Heart right ventricle (tissue), 16 donors: ENCODE measurements at regions not wholly inside any gene's neighbourhood (a gene's known extent, or its start where the extent isn't known, plus 50 kb on each side); places are given as distances from the start of the nearest gene placed in this dataset.

Source experiments
- ATAC-seq, 8 donors: fragments of 200-7000 bp; cut with Tn5 transposase; one replicate each; pipeline ENCODE4 v1.9.1; 2020; ENCODE audit warnings: mild to moderate bottlenecking in 8 of 8, moderate library complexity in 8 of 8, moderate number of reproducible peaks in 1 of 8
- DNase-seq, 2 donors: peaks; one replicate each; pipeline ENCODE4 v3.0.0-alpha.2; 2020
- H3K27ac ChIP-seq, 10 donors: fragments of 200-600 bp; sonication (generic) in 2 of 10; one replicate each; pipeline versions ENCODE4 v1.5.0 to v1.8.0; 2020 to 2022; ENCODE audit warnings: mild to moderate bottlenecking in 3 of 10
- H3K27me3 ChIP-seq, 7 donors: fragments of 200-600 bp; one replicate each; pipeline ENCODE4 v1.8.0; 2021 to 2022; ENCODE audit warnings: mild to moderate bottlenecking in 2 of 7
- H3K36me3 ChIP-seq, 9 donors: fragments of 200-600 bp; sonication (generic) in 1 of 9; one replicate each; pipeline versions ENCODE4 v1.5.0 to v1.8.0; 2020 to 2022; ENCODE audit warnings: mild to moderate bottlenecking in 2 of 9
- H3K4me1 ChIP-seq, 9 donors: fragments of 200-600 bp; sonication (generic) in 1 of 9; one replicate each; pipeline versions ENCODE4 v1.5.0 to v1.8.0; 2020 to 2022; ENCODE audit warnings: mild to moderate bottlenecking in 4 of 9
- H3K4me3 ChIP-seq, 10 donors: fragments of 200-600 bp; sonication (generic) in 2 of 10; one replicate each; pipeline versions ENCODE4 v1.5.0 to v1.8.0; 2020 to 2022; ENCODE audit warnings: mild to moderate bottlenecking in 7 of 10, moderate library complexity in 2 of 10
- H3K9me3 ChIP-seq, 11 donors: fragments of 200-600 bp in 10 of 11; sonication (generic) in 2 of 11; one replicate each; pipeline versions ENCODE4 v1.5.0 to v1.8.0; 2013 to 2022; ENCODE audit warnings: mild to moderate bottlenecking in 2 of 11, control low read depth in 1 of 11, moderate library complexity in 1 of 11
- WGBS, 2 donors: extraction: QIAGEN DNeasy Blood & Tissue Kit; methylation state at CpG; one replicate each; pipeline ENCODE4 v1.1.7; 2013; ENCODE audit warnings: inconsistent platforms in 1 of 2; 5-methylcytosine and 5-hydroxymethylcytosine counted together
- intact Hi-C, 10 donors: fragments of 100-400 bp; cut with DNase I; formaldehyde crosslinking; loops; one replicate each; pipeline versions ENCODE4 v1.11.1 to v1.14.2; 2022
- TF ChIP-seq, protein P1 (sequence below), 9 donors: fragments of 200-600 bp; sonication (generic) in 2 of 9; IDR thresholded peaks; one replicate each; pipeline versions ENCODE4 v1.5.0 to v1.8.0; 2021 to 2022; ENCODE audit warnings: antibody characterized with exemption in 9 of 9, mild to moderate bottlenecking in 5 of 9, moderate library complexity in 1 of 9
- donor health status: Arrhythmogenic right ventricular cardiomyopathy.
- donor health status: ischemic (EF 13 %, LVEDD 7.1; RV severe dilation, severe dysfunction).
- donor health status: healthy with polysubstance abuse.
- donor health status: DM: no; HTN: yes; CAD: no.
- donor health status: DM: no; HTN: no; CAD: no.
- donor health status: ischemic (EF 25% LVEDD 6.9; RV normal size, moderate dysfunction).
- donor health status: ischemic (EF 25% LVEDD 5.7; RV mildly dilated, moderate dysfunction).
- donor health status: healthy.
- donor health status: DM: yes; HTN: yes; CAD: no.
- donor health status: Ischemic cardiomyopathy.
- donor health status: ischemic (EF 35%, LVEDD 5.7; RV mildly dilated, moderate dysfunction).
- donor health status: nonischemic (EF 11% LVEDD 7.7; RV severe dilation, severe dysfunction).
- donor health status: DM: yes; HTN: yes; CAD: no.
- donor health status: PGD.
- donor health status: ischemic (EF 29% LVEDD 5.4; RV normal size, mild dysfunction).
- donor health status: nonischemic (EF 23%, LVEDD 6.1; RV moderate dilation, normal function).

GRCh38 chr10:18984531-18984930 lies 64.1 kb upstream of the MALRD1 start:
- no peak for DNase-seq
- WGBS, 2 donors = 45 to 60% methylated on average over 3 of the region's 3 CpGs
- peaks cover 0 to 24% (median 7%) of the 10 kb centered on the region in 11 donors for H3K9me3 ChIP-seq
- H3K27me3 ChIP-seq = no peaks in the 10 kb centered on the region
- no peak for ATAC-seq
- no peaks in the 10 kb centered on the region for H3K36me3 ChIP-seq
- H3K4me3 ChIP-seq = no peak overlapping the region
- no peak overlapping the region for H3K27ac ChIP-seq
- intact Hi-C loops = no loop called here
- no peaks in the 10 kb centered on the region for H3K4me1 ChIP-seq
- TF ChIP-seq, protein P1, sequence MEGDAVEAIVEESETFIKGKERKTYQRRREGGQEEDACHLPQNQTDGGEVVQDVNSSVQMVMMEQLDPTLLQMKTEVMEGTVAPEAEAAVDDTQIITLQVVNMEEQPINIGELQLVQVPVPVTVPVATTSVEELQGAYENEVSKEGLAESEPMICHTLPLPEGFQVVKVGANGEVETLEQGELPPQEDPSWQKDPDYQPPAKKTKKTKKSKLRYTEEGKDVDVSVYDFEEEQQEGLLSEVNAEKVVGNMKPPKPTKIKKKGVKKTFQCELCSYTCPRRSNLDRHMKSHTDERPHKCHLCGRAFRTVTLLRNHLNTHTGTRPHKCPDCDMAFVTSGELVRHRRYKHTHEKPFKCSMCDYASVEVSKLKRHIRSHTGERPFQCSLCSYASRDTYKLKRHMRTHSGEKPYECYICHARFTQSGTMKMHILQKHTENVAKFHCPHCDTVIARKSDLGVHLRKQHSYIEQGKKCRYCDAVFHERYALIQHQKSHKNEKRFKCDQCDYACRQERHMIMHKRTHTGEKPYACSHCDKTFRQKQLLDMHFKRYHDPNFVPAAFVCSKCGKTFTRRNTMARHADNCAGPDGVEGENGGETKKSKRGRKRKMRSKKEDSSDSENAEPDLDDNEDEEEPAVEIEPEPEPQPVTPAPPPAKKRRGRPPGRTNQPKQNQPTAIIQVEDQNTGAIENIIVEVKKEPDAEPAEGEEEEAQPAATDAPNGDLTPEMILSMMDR (IDR thresholded peaks at IDR 0.05) = no peak

- no peaks in the 10 kb centered on the region for H3K36me3 ChIP-seq
- no peak overlapping the region for H3K27ac ChIP-seq
- H3K9me3 ChIP-seq = peaks cover 0 to 45% (median 8%) of the 10 kb centered on the region in 11 donors
- H3K4me3 ChIP-seq = no peak overlapping the region
- no peaks in the 10 kb centered on the region for H3K4me1 ChIP-seq
- ATAC-seq (no peak), DNase-seq (no peak)
- no peaks in the 10 kb centered on the region for H3K27me3 ChIP-seq
- TF ChIP-seq, protein P1 (IDR thresholded peaks at IDR 0.05) = no peak
- 86 to 88% methylated on average over 2 of the region's 2 CpGs for WGBS, 2 donors
- intact Hi-C loops = no loop called here
These were observed 60.3 kb upstream of the MALRD1 start for GRCh38 chr10:18988338-18988737.
